Chondrocyte (in vitro differentiated cells): ENCODE measurements at regions not wholly inside any gene's neighbourhood (a gene's known extent, or its start where the extent isn't known, plus 50 kb on each side); places are given as distances from the start of the nearest gene placed in this dataset.

Experiments
- DNase-seq: peaks from one replicate; pipeline ENCODE4 v3.0.0; 2021; ENCODE audit warnings: mixed read lengths, low spot score
- H3K27ac Mint-ChIP-seq: one replicate; pipeline ENCODE4 v1.8.0; 2021; ENCODE audit warnings: mild to moderate bottlenecking, moderate library complexity, mixed read lengths; ENCODE audit not compliant: unreplicated experiment
- H3K27me3 Mint-ChIP-seq: 2 replicates; pipeline ENCODE4 v1.8.0; 2021; ENCODE audit warnings: low read depth, mixed read lengths
- H3K36me3 Mint-ChIP-seq: 2 replicates; pipeline ENCODE4 v1.8.0; 2021; ENCODE audit warnings: low read depth, mixed read lengths
- H3K4me1 Mint-ChIP-seq: 2 replicates; pipeline ENCODE4 v1.8.0; 2021; ENCODE audit warnings: low read depth, mild to moderate bottlenecking, mixed read lengths
- H3K4me3 Mint-ChIP-seq: one replicate; pipeline ENCODE4 v1.8.0; 2021; ENCODE audit warnings: mild to moderate bottlenecking, moderate library complexity, mixed read lengths; ENCODE audit not compliant: unreplicated experiment
- H3K9me3 Mint-ChIP-seq: 2 replicates; pipeline ENCODE4 v1.8.0; 2021; ENCODE audit warnings: low read depth, mixed read lengths
- CTCF ChIP-seq: fragments of 200-600 bp; sonication (generic); IDR thresholded peaks from 2 replicates; pipeline ENCODE4 v1.5.0; 2021; ENCODE audit warnings: antibody characterized with exemption, mild to moderate bottlenecking, moderate library complexity

GRCh38 chr19:23519031-23519430 lies 123.8 kb upstream of the ZNF91 start:
- no peaks in the 10 kb centered on the region for H3K27me3 Mint-ChIP-seq
- no peaks in the 10 kb centered on the region for H3K36me3 Mint-ChIP-seq
- H3K4me1 Mint-ChIP-seq: no peaks in the 10 kb centered on the region
- H3K9me3 Mint-ChIP-seq: peaks cover 63% of the 10 kb centered on the region
- DNase-seq: no peak
- H3K27ac Mint-ChIP-seq: no peak overlapping the region
- no peak for TF ChIP-seq CTCF
- no peak overlapping the region for H3K4me3 Mint-ChIP-seq

GRCh38 chr19:23516266-23516665 lies 121.0 kb upstream of the ZNF91 start:
- Mint-ChIP-seq H3K4me1 (no peaks in the 10 kb centered on the region), H3K36me3 (no peaks in the 10 kb centered on the region), H3K27ac (no peak overlapping the region), H3K9me3 (peaks cover 63% of the 10 kb centered on the region), H3K4me3 (no peak overlapping the region), H3K27me3 (no peaks in the 10 kb centered on the region)
- no peak for DNase-seq
- TF ChIP-seq CTCF: no peak

- DNase-seq: no peak
- Mint-ChIP-seq H3K9me3 (peaks cover 59% of the 10 kb centered on the region), H3K27ac (no peak overlapping the region), H3K36me3 (no peaks in the 10 kb centered on the region), H3K4me3 (no peak overlapping the region), H3K27me3 (no peaks in the 10 kb centered on the region), H3K4me1 (no peaks in the 10 kb centered on the region)
- no peak for TF ChIP-seq CTCF
These were observed 120.3 kb upstream of the ZNF91 start for GRCh38 chr19:23515551-23515950.

- no peaks in the 10 kb centered on the region for H3K27me3 Mint-ChIP-seq
These were observed 117.1 kb upstream of the ZNF91 start for GRCh38 chr19:23512151-23512925.

More at GRCh38 chr19:23512151-23512925, 117.1 kb upstream of the ZNF91 start:
- H3K27ac Mint-ChIP-seq: no peak overlapping the region
- DNase-seq: no peak
- no peak overlapping the region for H3K4me3 Mint-ChIP-seq
- no peak for TF ChIP-seq CTCF
- no peaks in the 10 kb centered on the region for H3K36me3 Mint-ChIP-seq
- no peaks in the 10 kb centered on the region for H3K4me1 Mint-ChIP-seq
- H3K9me3 Mint-ChIP-seq: peaks cover 41% of the 10 kb centered on the region
